HG02852 (cell line): ENCODE measurements at regions not wholly inside any gene's neighbourhood (a gene's known extent, or its start where the extent isn't known, plus 50 kb on each side); places are given as distances from the start of the nearest gene placed in this dataset.

Source experiments
- ATAC-seq: cut with Tn5 transposase; IDR thresholded peaks from one replicate; pipeline ENCODE4 v1.9.1; 2021; ENCODE audit warnings: mild to moderate bottlenecking, moderate library complexity; ENCODE audit not compliant: unreplicated experiment

DNA sequence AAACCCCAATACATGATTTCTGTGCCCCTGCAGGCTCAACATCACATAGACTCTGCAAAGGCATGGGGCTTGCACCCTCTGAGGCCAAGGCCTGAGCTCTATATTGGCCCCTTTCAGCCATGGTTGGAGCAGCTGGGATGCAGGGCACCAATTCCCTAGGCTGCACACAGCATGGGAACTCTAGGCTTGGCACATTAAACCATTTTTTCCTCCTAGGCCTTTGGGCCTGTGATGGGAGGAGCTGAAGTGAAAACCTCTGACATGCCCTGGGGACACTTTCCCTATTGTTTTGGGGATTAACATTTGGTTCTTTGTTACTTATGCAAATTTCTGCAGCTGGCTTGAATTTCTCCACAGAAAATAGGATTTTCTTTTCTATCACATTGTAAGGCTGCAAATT, 1629.5 kb downstream of the OTOL1 start:
- ATAC-seq = no peak
